SH-SY5Y (cell line): ENCODE measurements at regions not wholly inside any gene's neighbourhood (a gene's known extent, or its start where the extent isn't known, plus 50 kb on each side); places are given as distances from the start of the nearest gene placed in this dataset.

ENCODE experiments used
- GATA2 ChIP-seq: IDR thresholded peaks from 2 replicates; pipeline ENCODE4 v1.6.1; 2011; ENCODE audit warnings: mild to moderate bottlenecking, low read depth, low read length
- GATA3 ChIP-seq: IDR thresholded peaks from 2 replicates; pipeline ENCODE4 v1.6.1; 2011; ENCODE audit warnings: low read depth, mild to moderate bottlenecking, low read length, moderate library complexity

- TF ChIP-seq GATA2: no peak
- TF ChIP-seq GATA3: no peak
Measured at GRCh38 chr19:31627620-31628365, 278.6 kb upstream of the TSHZ3 start.

- no peak for TF ChIP-seq GATA3
- TF ChIP-seq GATA2: no peak
Measured at GRCh38 chr19:31629579-31630363, 280.5 kb upstream of the TSHZ3 start.

GRCh38 chr19:31633014-31633413 lies 283.8 kb upstream of the TSHZ3 start:
- TF ChIP-seq GATA3: no peak
- TF ChIP-seq GATA2: no peak

- TF ChIP-seq GATA3 (no peak), GATA2 (no peak)
Measured at GRCh38 chr19:31639306-31639705, 290.1 kb upstream of the TSHZ3 start.

- TF ChIP-seq GATA2: no peak
- no peak for TF ChIP-seq GATA3
Measured at GRCh38 chr19:31641591-31641990, 292.4 kb upstream of the TSHZ3 start.

- no peak for TF ChIP-seq GATA2
- no peak for TF ChIP-seq GATA3
Measured at GRCh38 chr19:31648347-31648746, 299.1 kb upstream of the TSHZ3 start.

- TF ChIP-seq GATA3: no peak
Measured at GRCh38 chr19:31656507-31656906, 307.3 kb upstream of the TSHZ3 start.

- TF ChIP-seq GATA3 (no peak), GATA2 (no peak)
Measured at GRCh38 chr19:31658993-31659896, 310.0 kb upstream of the TSHZ3 start.

- TF ChIP-seq GATA3 (no peak), GATA2 (no peak)
Measured at GRCh38 chr19:31659897-31660210, 310.6 kb upstream of the TSHZ3 start.

GRCh38 chr19:31664096-31664495 lies 314.9 kb upstream of the TSHZ3 start:
- TF ChIP-seq GATA3: no peak
- TF ChIP-seq GATA2: no peak

- TF ChIP-seq GATA3 (no peak), GATA2 (no peak)
Measured at GRCh38 chr19:31664997-31665396, 315.8 kb upstream of the TSHZ3 start.

- TF ChIP-seq GATA2 (no peak), GATA3 (no peak)
Measured at GRCh38 chr19:31666126-31666525, 316.9 kb upstream of the TSHZ3 start.

- TF ChIP-seq GATA2 (no peak), GATA3 (no peak)
Measured at GRCh38 chr19:31667106-31667505, 317.9 kb upstream of the TSHZ3 start.

- TF ChIP-seq GATA2: no peak
- no peak for TF ChIP-seq GATA3
Measured at GRCh38 chr19:31668921-31669320, 319.7 kb upstream of the TSHZ3 start.

GRCh38 chr19:31670931-31671330 lies 321.7 kb upstream of the TSHZ3 start:
- no peak for TF ChIP-seq GATA2
- no peak for TF ChIP-seq GATA3
